ENCODE measurements at regions not wholly inside any gene's neighbourhood (a gene's known extent, or its start where the extent isn't known, plus 50 kb on each side); places are given as distances from the start of the nearest gene placed in this dataset.

- Histone ChIP-seq H3K9me3 (ENCODE audit: low read depth, low read length) (peaks cover 4% of the 10 kb centered on the region), H3K4me1 (ENCODE audit: insufficient read depth, low read length) (no peaks in the 10 kb centered on the region), H3K27me3 (ENCODE audit: insufficient read depth, low read length) (no peaks in the 10 kb centered on the region), H3K4me3 (ENCODE audit: low read length) (no peak overlapping the region)
Observed at GRCh38 chr2:146209842-146210275, 1635.0 kb upstream of the ACVR2A start.

GRCh38 chr2:146207901-146208300 is 1636.9 kb upstream of the ACVR2A start:
- Histone ChIP-seq H3K4me1 (ENCODE audit: insufficient read depth, low read length) (no peaks in the 10 kb centered on the region), H3K27me3 (ENCODE audit: insufficient read depth, low read length) (no peaks in the 10 kb centered on the region), H3K4me3 (ENCODE audit: low read length) (no peak overlapping the region), H3K9me3 (ENCODE audit: low read depth, low read length) (peaks cover 4% of the 10 kb centered on the region)

GRCh38 chr2:146207417-146207816 is 1637.4 kb upstream of the ACVR2A start:
- no peak overlapping the region for H3K4me3 ChIP-seq (ENCODE audit: low read length)
- H3K4me1 ChIP-seq (ENCODE audit: insufficient read depth, low read length) = no peaks in the 10 kb centered on the region
- H3K9me3 ChIP-seq (ENCODE audit: low read depth, low read length) = peaks cover 4% of the 10 kb centered on the region
- H3K27me3 ChIP-seq (ENCODE audit: insufficient read depth, low read length) = no peaks in the 10 kb centered on the region

DNA sequence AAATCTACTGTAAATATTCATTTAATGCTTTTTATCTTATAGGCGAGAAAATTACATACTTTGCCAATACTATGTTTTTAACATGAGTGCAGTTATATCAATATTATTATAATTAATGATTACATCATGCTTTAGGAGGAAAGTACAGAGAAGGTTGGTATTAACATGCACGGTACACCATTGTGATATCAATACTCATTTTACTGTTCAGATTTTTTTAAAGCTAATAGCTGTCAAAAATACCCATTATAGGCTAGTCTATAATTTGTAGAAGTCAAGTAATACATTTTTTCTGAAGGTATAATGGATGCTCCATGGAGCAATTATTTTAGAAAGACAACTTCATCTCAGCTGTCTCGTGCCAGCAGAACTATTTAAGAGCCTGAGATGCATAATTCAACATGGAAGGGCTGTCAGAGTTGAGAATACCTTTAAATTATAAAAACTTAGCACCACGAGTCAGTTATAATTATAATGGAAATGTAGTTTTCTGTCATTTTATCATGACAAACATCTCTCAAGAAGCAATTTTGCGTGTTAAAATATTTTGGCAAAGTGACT is 1641.7 kb upstream of the ACVR2A start:
- Histone ChIP-seq H3K27me3 (ENCODE audit: insufficient read depth, low read length) (no peaks in the 10 kb centered on the region), H3K4me1 (ENCODE audit: insufficient read depth, low read length) (no peaks in the 10 kb centered on the region), H3K4me3 (ENCODE audit: low read length) (no peak overlapping the region), H3K9me3 (ENCODE audit: low read depth, low read length) (no peaks in the 10 kb centered on the region)

DNA sequence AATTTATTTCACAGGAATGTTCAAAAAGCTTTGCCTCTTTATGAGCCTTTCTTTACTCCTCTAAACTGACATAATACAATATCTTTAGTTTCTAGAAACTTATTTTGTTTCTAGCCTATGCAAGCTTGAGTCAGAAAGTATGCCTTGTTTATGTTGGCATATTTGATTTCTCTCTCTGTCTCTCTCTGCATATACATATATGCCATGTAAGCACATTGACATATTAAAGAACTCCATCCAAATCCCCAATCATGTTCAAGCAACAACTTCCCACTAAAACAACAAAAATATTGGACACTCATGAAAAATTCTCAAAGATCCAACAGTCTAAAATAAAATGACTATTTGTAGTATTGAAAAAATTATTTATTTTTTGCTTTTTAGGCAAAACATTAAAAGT is 1651.2 kb upstream of the ACVR2A start:
- H3K4me3 ChIP-seq (ENCODE audit: low read length) = no peak overlapping the region
- no peaks in the 10 kb centered on the region for H3K9me3 ChIP-seq (ENCODE audit: low read depth, low read length)
- H3K4me1 ChIP-seq (ENCODE audit: insufficient read depth, low read length) = no peaks in the 10 kb centered on the region
- H3K27me3 ChIP-seq (ENCODE audit: insufficient read depth, low read length) = no peaks in the 10 kb centered on the region

DNA sequence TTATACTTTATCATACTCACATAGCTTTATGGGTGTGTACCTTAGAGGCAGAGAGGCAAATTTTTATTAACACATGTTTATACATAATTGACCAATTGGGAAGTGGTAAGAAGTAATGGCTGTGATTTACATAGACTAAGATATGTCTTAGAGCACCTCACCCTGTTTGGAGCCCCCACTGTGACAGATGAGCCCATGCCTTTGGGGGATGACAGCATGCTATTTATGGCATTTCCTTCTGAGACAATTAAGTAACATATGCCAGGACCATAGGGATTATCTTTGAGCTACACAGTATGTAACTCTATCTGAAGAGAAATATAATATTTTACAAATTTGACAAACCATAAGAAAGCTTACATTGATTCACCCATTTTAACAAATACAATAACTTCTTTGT is 1655.3 kb upstream of the ACVR2A start:
- no peaks in the 10 kb centered on the region for H3K9me3 ChIP-seq (ENCODE audit: low read depth, low read length)
- H3K4me3 ChIP-seq (ENCODE audit: low read length) = no peak overlapping the region
- H3K27me3 ChIP-seq (ENCODE audit: insufficient read depth, low read length) = no peaks in the 10 kb centered on the region
- no peaks in the 10 kb centered on the region for H3K4me1 ChIP-seq (ENCODE audit: insufficient read depth, low read length)

DNA sequence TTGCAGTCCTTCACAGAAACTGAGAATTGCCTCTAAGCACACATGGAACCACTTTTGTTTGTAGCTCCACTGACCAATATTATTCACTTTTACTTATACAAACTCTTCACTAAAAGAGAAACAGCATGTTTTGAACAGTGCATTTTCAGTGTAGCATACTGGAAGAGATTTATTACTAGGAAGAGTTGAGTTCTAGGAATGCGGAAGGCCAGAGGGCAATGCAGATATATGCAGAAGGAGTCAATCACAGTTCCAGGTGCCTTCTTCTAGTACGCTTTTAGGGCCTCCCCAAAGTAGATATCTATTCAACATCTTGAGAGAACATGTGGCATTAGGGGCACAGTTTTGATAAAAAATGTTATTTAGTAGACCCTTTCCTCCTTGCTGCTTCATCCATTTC is 1654.0 kb upstream of the ZEB2 start:
- Histone ChIP-seq H3K4me1 (ENCODE audit: insufficient read depth, low read length) (no peaks in the 10 kb centered on the region), H3K4me3 (ENCODE audit: low read length) (no peak overlapping the region), H3K27me3 (ENCODE audit: insufficient read depth, low read length) (no peaks in the 10 kb centered on the region), H3K9me3 (ENCODE audit: low read depth, low read length) (no peaks in the 10 kb centered on the region)

DNA sequence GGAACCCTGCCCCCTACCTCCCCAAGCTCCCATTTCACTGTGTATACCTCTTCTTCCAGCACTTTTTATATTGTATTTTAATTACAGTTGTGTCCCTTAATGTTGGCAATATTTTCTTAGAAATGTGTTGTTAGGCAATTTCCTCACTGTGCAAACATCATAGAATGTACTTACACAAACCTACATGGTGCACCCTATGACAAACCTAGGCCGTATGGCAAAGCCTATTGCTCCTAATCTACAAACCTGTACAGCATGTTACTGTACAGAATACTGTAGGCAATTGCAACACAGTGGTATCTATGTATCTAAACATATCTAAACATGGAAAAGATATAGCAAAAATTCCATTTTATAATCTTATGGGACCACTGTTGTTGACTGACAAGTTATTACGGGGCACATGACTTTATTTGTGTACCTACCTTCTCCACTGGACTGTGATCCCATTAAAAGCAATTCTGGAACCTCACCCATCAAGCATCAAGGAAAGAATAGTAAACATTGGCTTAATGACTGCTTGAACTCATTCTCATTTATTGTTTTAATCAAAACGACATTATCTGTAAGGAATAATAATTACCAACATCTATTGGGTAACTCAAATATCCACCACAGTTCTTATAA is 1641.5 kb upstream of the ZEB2 start:
- Histone ChIP-seq H3K27me3 (ENCODE audit: insufficient read depth, low read length) (no peaks in the 10 kb centered on the region), H3K9me3 (ENCODE audit: low read depth, low read length) (no peaks in the 10 kb centered on the region), H3K4me3 (ENCODE audit: low read length) (no peak overlapping the region)

DNA sequence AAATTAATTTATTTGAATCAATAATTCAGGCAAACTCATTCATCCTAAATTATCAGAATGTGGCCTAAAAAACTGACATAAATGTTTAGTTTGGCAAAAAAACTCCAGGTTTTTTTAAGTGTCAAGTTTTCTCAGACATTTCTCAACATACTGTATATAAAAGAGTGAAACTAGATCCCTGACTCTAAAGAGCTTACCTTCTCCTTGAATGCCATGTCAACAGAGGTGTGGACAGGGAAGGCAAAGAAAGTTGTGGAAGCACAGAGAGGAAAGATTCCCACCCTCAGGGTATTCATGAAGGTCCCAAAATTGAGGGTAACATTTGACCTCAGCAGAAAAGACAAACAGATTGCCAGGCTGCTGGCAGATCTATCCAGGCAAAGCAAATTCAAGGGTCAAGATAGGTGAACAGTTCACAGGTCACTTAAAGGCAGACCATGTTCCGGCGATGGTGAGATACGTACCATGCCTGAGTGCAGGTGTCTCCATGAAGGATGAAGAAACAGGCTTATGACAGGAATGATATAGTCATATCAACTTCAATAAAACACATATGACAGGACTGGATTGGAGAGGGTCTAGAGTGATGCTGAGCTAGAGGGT is 1638.3 kb upstream of the ZEB2 start:
- no peaks in the 10 kb centered on the region for H3K4me1 ChIP-seq (ENCODE audit: insufficient read depth, low read length)
- H3K4me3 ChIP-seq (ENCODE audit: low read length) = no peak overlapping the region
- no peaks in the 10 kb centered on the region for H3K27me3 ChIP-seq (ENCODE audit: insufficient read depth, low read length)
- H3K9me3 ChIP-seq (ENCODE audit: low read depth, low read length) = no peaks in the 10 kb centered on the region

More for the DNA sequence above, 1641.5 kb upstream of the ZEB2 start:
- H3K4me1 ChIP-seq (ENCODE audit: insufficient read depth, low read length) = no peaks in the 10 kb centered on the region

- Histone ChIP-seq H3K9me3 (ENCODE audit: low read depth, low read length) (no peaks in the 10 kb centered on the region), H3K4me3 (ENCODE audit: low read length) (no peak overlapping the region), H3K27me3 (ENCODE audit: insufficient read depth, low read length) (no peaks in the 10 kb centered on the region), H3K4me1 (ENCODE audit: insufficient read depth, low read length) (no peaks in the 10 kb centered on the region)
Observed at GRCh38 chr2:146147448-146148012, 1627.6 kb upstream of the ZEB2 start.

GRCh38 chr2:146143971-146144370 is 1624.1 kb upstream of the ZEB2 start:
- Histone ChIP-seq H3K27me3 (ENCODE audit: insufficient read depth, low read length) (no peaks in the 10 kb centered on the region), H3K9me3 (ENCODE audit: low read depth, low read length) (no peaks in the 10 kb centered on the region), H3K4me3 (ENCODE audit: low read length) (no peak overlapping the region), H3K4me1 (ENCODE audit: insufficient read depth, low read length) (no peaks in the 10 kb centered on the region)

DNA sequence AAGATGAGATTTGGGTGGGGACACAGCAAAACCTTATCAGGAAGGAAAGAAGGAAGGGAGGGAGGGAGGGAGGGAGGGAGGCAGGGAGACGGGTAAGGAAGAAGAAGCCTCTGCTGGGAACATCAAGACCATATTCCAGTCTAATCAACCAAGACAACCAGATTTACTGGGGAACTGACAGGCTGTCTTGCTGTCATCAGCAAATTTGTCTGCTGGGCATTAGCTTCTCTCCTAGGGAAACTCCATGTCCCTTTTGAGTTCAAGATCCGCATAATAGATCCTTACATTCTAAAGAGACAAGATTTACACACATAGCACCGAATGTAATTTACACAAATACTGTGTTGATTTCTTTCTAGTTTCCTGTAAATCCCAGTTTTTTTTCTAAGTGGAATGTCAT is 1618.9 kb upstream of the ZEB2 start:
- no peaks in the 10 kb centered on the region for H3K27me3 ChIP-seq (ENCODE audit: insufficient read depth, low read length)
- H3K9me3 ChIP-seq (ENCODE audit: low read depth, low read length) = no peaks in the 10 kb centered on the region
- H3K4me1 ChIP-seq (ENCODE audit: insufficient read depth, low read length) = no peaks in the 10 kb centered on the region
- H3K4me3 ChIP-seq (ENCODE audit: low read length) = no peak overlapping the region

DNA sequence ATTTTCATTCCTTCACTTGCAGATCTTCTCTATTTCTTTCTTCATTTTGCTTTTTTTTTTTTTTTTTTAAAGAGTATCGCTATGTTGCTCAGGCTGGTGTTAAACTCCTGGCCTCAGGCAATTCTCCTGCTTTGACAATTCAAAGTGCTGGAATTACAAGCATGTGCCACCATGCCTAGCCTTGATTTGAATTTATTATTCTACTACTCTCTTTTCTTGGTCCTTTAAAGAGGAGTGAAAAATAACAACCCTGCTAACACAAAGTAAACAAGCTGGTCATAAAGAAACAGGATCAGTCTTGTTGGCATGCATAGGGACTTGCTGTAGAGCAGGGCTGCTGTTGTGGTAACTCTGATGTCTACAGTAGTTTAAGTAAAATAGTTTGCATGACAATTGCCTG is 1615.3 kb upstream of the ZEB2 start:
- H3K4me1 ChIP-seq (ENCODE audit: insufficient read depth, low read length) = no peaks in the 10 kb centered on the region
- no peaks in the 10 kb centered on the region for H3K9me3 ChIP-seq (ENCODE audit: low read depth, low read length)
- H3K27me3 ChIP-seq (ENCODE audit: insufficient read depth, low read length) = no peaks in the 10 kb centered on the region
- H3K4me3 ChIP-seq (ENCODE audit: low read length) = no peak overlapping the region

- Histone ChIP-seq H3K9me3 (ENCODE audit: low read depth, low read length) (no peaks in the 10 kb centered on the region), H3K4me3 (ENCODE audit: low read length) (no peak overlapping the region), H3K27me3 (ENCODE audit: insufficient read depth, low read length) (no peaks in the 10 kb centered on the region), H3K4me1 (ENCODE audit: insufficient read depth, low read length) (no peaks in the 10 kb centered on the region)
Observed at GRCh38 chr2:146131785-146132184, 1611.9 kb upstream of the ZEB2 start.

DNA sequence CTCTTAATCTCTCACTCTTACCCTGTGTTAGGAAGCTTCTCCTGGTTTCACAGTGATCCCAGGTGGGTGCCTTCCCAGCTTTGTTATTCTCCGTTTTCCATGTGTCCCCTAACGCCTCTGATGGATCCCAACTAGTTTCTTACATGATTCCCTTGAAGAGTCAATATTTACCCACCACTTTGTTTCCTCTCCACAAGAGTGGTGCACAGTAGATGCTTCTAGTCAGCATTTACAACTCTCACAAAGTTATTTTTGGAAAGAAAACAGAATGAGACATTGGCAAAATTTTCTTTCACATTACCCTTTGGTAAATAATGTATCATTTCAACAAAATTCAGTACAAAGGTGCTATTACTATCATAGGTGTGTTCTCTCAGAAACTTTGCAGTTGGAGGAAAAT is 1611.1 kb upstream of the ZEB2 start:
- H3K4me3 ChIP-seq (ENCODE audit: low read length) = no peak overlapping the region
- H3K27me3 ChIP-seq (ENCODE audit: insufficient read depth, low read length) = no peaks in the 10 kb centered on the region
- H3K9me3 ChIP-seq (ENCODE audit: low read depth, low read length) = no peaks in the 10 kb centered on the region
- H3K4me1 ChIP-seq (ENCODE audit: insufficient read depth, low read length) = no peaks in the 10 kb centered on the region

DNA sequence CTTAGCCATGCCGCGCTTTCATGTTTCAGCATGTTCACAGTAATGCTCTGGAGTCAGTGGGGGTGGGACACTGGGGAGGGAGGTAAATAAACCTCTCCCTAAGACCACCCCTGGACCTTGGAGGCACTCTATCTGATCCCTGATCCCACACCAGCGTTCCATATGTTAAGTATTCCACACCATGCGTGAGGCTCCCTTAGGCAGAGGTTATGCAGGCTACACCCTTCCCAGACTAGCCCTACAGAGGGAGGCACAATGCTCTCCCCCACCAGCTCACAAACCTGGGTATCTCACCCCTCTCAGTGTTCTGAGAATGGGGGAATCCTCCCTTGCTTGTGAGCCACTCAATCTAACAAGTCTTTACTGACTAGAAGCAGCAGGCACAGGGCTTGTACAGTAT is 1610.4 kb upstream of the ZEB2 start:
- Histone ChIP-seq H3K4me3 (ENCODE audit: low read length) (no peak overlapping the region), H3K4me1 (ENCODE audit: insufficient read depth, low read length) (no peaks in the 10 kb centered on the region), H3K27me3 (ENCODE audit: insufficient read depth, low read length) (no peaks in the 10 kb centered on the region), H3K9me3 (ENCODE audit: low read depth, low read length) (no peaks in the 10 kb centered on the region)

Data from mononuclear cell (primary cell).